Left cardiac atrium (tissue), 4 donors: ENCODE measurements at regions not wholly inside any gene's neighbourhood (a gene's known extent, or its start where the extent isn't known, plus 50 kb on each side); places are given as distances from the start of the nearest gene placed in this dataset.

Experiments
- ATAC-seq, 2 donors: fragments of 200-7000 bp; cut with Tn5 transposase; one replicate each; pipeline ENCODE4 v1.9.1; 2020; ENCODE audit warnings: mild to moderate bottlenecking in 2 of 2, moderate library complexity in 2 of 2
- DNase-seq: peaks from one replicate; pipeline ENCODE4 v3.0.0-alpha.2; 2020
- intact Hi-C, 2 donors: fragments of 100-400 bp; cut with DNase I; formaldehyde crosslinking; loops; one replicate each; pipeline versions ENCODE4 v1.14.1 to v1.15.1; 2022 to 2023
- donor health status: DM: no; HTN: yes; CAD: no.
- donor health status: DM: no; HTN: yes; CAD: no; lungs with severe emphysema.
- donor health status: DM: yes; HTN: yes; CAD: no.
- donor health status: Dilated cardiomyopathy.

GRCh38 chr3:116618930-116619329 is 90.6 kb upstream of the TUSC7 start:
- no peak for DNase-seq
- intact Hi-C loops: no loop called here
- ATAC-seq: no peak

DNA sequence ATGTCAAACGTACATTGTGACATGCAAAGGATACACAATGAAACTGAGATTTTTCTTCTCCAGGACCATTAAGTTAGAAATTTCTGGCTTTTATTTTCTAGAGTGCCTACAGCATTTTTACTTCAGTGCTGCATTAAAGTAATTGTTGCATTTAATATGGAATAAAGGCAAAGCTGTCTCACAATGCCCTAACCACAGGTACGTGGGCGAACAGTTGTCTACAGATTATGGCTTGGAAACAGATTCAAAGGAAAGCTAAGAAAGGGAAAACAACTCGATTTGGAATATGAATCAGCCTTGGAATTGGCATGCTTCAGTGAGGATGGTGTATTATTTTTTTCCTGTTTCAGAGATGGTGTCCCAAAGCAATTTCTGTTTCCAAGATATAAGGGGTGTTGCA is 79.1 kb upstream of the TUSC7 start:
- no peak for ATAC-seq
- DNase-seq: no peak
- intact Hi-C loops: no loop called here

- intact Hi-C loops: no loop called here
- no peak for DNase-seq
- no peak for ATAC-seq
Measured at GRCh38 chr3:116639641-116640040, 69.9 kb upstream of the TUSC7 start.

DNA sequence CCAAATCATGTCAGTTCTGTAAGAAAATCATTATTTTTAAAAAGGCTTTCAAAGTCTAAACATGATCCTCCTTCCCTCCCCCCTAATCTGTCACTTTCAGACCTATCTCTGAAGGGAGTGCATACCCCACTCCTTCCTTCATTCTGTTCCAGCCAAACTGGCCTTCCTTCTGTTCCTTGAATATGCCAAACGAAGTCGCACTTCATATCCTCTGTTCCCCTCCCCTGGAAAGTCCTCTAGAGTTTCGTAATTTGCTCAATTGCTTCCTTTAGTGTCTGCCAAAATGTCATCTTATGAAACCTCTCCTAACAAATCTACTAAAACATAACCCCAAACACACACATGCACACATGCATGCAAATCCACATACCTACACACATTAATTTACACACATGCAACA is 69.5 kb upstream of the TUSC7 start:
- intact Hi-C loops: no loop called here
- ATAC-seq: peak in 1 of 2 donors; percentile 70

GRCh38 chr3:116643001-116643400 is 66.6 kb upstream of the TUSC7 start:
- ATAC-seq (no peak), DNase-seq (no peak)
- intact Hi-C loops: no loop called here

More for the DNA sequence above, 69.5 kb upstream of the TUSC7 start:
- DNase-seq: no peak

DNA sequence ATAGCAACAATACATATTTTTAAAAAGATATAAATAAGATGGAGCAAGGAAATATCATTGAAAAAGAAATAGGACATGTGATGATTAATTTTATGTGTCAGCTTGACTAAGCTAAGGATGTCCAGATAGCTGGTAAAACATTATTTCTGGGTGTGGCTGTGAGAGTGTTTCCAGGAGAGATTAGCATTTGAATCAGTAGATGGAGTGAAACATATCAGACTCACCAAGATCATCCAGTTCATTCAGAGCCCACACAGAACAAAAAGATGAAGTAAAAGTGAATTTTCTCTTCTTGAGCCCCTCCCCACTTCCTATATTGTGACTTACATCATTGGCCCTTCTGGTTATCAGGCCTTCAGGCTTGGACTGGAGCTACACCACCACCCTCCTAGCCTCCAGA is 61.6 kb upstream of the TUSC7 start:
- ATAC-seq: no peak
- intact Hi-C loops: no loop called here
- no peak for DNase-seq
